Stimulated activated CD4-positive, alpha-beta T cell treated with anti-CD3 and anti-CD28 coated beads, TNF-alpha, amount 100 ng/mL, for 24 hours (primary cell): ENCODE measurements at regions not wholly inside any gene's neighbourhood (a gene's known extent, or its start where the extent isn't known, plus 50 kb on each side); places are given as distances from the start of the nearest gene placed in this dataset.

Experiments used
- DNase-seq, 3 experiments: peaks; one replicate each; pipeline ENCODE4 v3.0.0-alpha.2; 2020; ENCODE audit warnings: low read depth in 3 of 3

GRCh38 chr1:56151402-56151801 is 428.0 kb downstream of the PLPP3 start:
- no peak for DNase-seq

DNA sequence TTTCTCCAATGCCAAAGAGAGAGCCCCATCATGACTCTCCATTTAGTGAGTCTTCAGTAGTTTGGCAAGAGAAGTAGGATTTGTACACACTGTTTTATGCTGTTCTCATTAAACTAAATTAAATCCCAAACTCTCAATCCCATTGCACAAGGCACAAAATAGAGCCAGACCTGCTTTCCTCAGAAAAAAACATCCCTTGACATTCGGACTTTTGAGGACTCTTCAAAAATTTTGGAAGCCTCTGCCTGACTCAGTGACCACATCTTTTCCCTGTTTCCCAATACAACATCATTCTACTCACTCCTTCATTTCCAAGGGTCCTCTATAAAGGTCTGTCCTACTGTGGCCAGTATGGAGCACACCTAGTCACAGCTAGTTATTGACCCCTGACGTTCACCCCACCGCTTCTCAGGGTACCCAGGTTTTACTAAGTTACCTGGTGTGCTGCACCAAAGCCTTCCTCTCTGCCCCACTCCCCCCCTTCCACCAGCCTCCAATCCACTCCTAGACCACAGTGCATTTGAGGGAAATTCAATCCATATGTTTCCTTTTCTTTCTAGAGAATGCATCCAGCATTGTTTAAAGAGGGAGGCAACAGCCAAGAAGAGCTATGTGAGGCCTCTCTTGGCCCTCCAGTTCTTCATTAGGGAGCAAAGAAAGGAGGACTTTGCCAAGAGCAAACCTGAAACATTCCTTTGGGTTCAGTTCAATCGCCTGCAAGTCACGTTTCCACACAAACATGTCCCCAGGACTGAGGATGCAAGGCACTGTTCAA is 428.7 kb downstream of the PLPP3 start:
- no peak for DNase-seq

DNA sequence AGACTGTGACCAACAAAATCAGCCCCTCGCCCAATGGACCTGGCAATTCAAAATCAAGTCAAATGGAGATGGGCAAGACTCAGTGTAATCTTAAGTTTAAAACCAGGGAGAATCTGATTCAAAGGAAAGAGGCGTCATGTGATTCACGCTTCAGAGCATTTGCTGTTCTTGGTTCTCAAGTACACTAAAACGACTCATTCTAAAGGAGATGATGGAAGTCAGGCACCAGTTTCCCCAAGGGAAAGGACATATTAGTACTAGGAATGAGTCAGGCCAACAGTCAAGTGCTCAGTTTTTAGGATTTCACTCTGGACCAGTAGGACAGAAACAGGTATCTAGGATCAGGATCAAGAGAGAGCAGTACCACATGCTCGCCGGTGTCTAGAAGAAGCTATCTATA is 429.6 kb downstream of the PLPP3 start:
- DNase-seq: no peak

DNA sequence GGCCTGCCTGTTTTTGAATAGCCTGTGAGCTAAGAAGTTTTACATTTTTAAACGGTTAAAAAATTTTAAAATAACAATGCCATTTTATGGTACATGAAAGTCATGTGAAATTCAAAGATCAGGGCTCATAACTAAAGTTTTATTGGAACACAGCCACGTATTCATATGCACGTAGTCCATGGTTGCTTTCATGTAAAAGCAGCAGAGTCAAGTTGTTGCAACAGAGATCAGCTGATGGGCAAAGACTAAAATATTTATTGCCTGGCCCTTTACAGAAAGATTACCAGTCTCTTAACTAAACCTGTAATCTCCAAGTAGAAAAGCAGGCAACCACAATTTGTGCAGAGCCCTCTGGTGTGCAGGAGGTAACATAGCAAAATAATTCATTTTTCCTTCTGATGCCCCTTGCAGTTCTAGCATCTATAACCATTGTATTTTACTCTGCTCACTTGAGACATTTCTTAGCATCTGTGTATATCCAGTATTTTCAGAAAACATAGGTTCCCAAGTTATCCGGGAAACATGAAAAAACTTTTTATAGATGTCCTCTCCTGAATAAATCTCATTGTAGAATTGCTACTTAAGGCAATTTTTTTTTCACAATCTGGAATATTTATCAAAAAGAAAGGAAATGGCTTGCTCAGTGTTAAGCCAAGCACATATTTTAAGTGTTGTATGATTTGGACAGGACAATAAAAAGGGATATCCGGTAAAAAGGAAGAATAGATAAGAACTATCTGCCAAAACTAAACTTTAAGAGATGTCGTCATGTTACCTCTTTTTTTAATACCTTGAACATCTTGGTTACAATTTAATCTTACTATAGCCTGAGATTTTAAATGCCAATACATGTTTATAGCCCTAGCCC is 430.8 kb downstream of the PLPP3 start:
- no peak for DNase-seq

DNA sequence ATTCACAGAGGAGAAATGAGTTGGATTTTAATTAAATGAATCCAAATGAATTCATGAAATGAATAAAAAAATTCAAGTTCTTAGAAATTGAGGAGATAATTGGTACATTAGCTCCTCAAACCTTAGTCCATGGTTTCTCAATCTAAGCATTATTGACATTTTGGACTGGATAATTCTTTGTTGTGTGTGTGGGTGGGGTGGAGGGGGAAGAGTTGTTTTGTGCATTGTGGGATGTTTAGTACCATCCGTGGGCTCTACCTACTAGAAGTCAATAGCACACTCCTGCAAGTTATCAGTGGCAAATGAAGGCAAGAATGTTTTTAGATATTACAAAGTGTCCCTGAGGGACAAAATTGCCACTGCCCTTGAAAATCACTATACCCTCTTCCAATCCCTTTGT is 431.9 kb downstream of the PLPP3 start:
- no peak for DNase-seq

GRCh38 chr1:56147034-56147433 is 432.3 kb downstream of the PLPP3 start:
- DNase-seq: no peak

DNA sequence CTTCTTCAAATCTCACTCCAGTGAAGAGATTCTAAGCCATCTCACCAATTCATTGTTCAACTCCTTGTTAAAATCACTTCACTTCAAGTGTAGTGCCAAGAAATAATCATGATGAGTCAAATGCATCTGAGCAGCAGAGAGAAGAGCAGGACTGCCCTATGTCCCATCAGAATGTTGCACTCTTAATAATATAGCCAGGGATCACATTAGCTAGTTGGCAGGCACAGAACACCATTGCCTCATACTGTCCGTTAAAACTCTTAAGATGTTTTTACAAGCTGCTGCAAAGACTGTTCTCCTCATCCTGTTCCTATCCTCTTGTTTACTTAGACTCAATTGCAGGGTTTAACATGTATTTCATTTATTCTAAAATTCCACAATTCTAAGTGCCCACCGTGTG is 432.9 kb downstream of the PLPP3 start:
- no peak for DNase-seq

GRCh38 chr1:56145581-56145980 is 433.8 kb downstream of the PLPP3 start:
- no peak for DNase-seq

GRCh38 chr1:56142301-56142700 is 437.1 kb downstream of the PLPP3 start:
- no peak for DNase-seq

DNA sequence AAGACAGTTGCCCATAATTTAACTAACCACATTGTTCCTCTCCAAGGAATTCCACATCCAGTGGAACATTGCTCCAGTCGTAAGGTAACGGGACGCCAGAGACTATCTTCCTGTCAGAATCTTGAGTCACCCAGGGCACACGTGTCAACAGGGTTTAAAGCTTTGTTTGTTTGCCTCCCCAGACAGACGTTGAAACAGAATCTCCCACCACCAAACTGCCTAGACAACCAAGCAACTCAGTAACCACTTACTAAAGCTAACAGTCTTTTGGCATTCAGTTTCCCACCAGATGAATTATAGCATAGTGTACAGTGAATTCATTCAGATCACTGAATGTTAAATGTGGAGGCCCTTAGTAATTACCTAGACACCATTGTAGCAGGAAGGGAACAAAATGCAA is 439.5 kb downstream of the PLPP3 start:
- no peak for DNase-seq

DNA sequence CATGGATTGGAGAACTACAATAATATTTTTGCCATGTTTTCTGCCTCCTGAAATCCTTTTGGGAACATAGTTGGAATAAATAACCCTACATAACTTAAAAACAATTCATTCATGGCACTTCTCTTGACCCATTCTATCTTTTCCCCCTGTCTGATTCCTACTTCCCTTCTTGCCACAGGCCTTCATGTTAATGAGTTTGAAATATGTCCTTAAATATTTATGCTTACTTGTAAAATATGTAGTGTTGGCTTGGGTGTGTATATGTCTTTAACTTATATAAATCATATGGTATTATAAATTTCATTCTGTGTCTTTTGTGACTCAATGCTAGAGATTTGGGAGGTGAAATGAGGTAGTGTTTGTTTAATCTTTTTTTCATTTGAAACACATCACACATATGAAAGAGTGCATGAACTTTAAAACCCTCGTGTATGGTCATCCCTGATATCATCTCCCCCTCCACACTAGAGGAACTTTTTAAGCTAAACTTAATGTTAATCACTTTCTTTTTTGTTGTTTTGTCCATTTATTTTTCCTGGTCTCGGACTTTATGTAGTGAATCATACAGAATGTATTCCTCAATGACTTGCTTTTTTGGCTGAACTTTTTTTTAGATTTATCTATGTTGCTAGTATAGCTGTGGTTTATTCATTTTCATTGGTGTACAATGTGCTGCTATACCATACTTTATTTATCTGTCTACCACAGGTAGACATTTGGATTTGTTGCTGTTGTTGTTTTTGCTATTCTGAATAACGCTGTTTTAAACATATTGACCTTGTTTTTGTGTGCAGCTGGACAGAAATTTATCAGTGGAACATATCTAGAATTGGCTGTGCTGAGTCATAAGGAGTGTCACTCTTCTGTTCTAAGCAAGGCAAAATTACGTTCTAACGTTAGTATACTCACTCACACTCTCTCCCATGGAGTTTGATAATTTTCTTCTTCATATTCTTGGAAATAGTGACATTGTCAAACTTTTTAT is 441.6 kb downstream of the PLPP3 start:
- DNase-seq: no peak

GRCh38 chr1:56137090-56137489 is 442.3 kb downstream of the PLPP3 start:
- DNase-seq: no peak

- no peak for DNase-seq
These were observed 443.6 kb downstream of the PLPP3 start for GRCh38 chr1:56135864-56136147.

- no peak for DNase-seq
These were observed 444.1 kb downstream of the PLPP3 start for GRCh38 chr1:56135069-56135863.

DNA sequence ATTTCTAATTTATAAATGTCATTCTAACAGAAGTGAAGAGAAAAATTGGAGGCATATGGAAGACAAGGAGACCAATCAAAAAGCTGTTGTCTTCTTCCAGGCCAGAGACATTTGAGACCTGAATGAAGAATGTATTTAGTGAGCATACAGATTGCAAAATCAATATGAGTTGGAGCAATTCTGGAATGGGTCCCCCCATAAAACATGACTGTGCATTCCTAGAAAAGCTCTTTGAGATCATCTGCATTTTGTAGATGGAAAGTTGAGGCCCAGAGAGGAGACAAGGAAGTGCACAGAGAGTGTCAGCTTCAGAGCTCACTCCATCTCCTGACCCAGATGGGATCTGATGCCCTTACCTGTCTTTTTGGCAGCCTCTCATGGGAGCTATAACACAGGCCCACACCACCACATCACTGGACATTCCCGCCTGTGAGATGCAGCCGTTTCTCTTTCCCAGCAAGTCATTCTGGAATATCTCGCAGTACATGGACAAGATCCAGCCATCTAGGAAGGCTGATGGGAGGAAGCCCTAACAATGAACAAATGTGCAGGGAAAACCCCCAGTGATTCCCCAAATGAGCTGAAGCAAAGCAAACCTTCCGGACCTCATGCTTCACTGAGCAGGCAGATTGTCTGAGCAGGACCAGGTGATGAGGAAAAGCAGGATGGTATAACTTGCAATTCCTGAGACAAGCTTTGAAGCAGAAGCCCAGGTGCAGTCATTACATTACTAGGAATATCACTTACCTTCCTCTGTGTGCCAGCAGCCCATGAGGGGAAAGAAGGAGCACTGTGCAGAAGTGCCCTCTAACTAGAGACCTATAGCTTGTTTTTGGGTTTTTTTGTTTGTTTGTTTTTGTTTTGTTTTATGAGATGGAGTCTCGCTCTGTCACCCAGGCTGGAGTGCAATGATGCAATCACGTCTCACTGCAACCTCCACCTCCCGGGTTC is 445.6 kb downstream of the PLPP3 start:
- no peak for DNase-seq

DNA sequence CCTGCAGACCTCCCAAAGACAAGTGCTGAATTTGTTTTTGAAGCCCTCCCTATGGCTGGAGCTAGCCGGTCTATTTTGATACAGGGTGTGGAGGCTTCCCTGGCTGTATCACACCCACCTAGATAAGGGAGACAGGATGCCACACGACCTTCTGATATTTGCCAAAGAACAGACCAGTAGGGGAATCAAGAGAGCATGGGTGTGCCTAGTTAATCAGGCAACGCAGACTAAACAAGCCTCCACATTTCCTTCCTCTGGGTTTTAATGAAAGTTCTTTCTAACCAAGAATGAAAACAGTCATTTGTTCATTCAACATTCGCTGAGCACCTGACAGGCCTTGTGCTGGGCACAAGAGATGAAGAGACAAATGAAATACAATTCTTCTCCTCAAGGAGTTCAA is 446.8 kb downstream of the PLPP3 start:
- no peak for DNase-seq

DNA sequence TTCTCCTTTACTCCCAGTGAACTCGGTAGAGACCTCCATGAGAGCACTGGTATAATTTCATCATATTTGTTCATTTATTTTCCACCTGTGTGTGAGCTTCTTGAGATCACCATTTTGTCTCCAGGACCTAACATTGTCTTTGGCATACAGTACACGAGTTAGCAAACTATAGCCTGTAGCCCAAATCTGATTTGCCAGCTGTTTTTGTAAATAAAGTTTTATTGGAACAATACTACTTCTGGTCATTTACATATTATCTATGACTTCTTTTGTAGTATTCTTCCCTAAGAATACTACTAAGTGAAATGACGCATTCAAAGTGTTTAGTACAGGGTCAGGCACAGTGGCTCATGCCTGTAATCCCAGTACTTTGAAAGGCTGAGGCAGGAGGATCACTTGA is 449.5 kb downstream of the PLPP3 start:
- DNase-seq: no peak

- no peak for DNase-seq
These were observed 454.0 kb downstream of the PLPP3 start for GRCh38 chr1:56125316-56125715.

DNA sequence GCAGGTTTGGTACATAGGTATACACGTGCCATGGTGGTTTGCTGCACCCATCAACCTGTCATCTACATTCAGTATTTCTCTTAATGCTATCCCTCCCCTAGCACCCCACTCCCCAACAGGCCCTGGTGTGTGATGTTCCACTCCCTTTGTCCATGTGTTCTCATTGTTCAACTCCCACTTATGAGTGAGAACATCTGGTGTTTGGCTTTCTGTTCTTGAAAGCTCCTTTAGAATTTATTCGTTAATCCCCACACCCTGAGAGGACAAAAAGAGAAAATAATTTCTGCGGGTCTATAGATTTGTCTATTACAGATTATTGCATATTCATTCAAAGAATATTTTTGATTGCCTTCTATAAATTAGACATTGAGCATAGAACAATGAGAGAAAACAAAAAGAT is 455.5 kb downstream of the PLPP3 start:
- DNase-seq: no peak

- no peak for DNase-seq
These were observed 455.9 kb downstream of the PLPP3 start for GRCh38 chr1:56123421-56123820.
